SJSA1 (cell line): ENCODE measurements at regions not wholly inside any gene's neighbourhood (a gene's known extent, or its start where the extent isn't known, plus 50 kb on each side); places are given as distances from the start of the nearest gene placed in this dataset.
"Not testable (repeated sequence)": the region's sequence is repeated elsewhere in the genome, so short reads cannot be mapped to it uniquely, and the experiment has no call there.

Experiments
- DNase-seq, 2 experiments: peaks; one replicate each; pipeline ENCODE4 v3.0.0-alpha.2; 2015 to 2020; ENCODE audit warnings: low spot score in 2 of 2, low read depth in 1 of 2
- H3K27ac ChIP-seq: fragments of 250-450 bp; sonication (Bioruptor Pico); 2 replicates; pipeline ENCODE4 v1.5.1; 2020; ENCODE audit warnings: mild to moderate bottlenecking, moderate library complexity
- H3K27me3 ChIP-seq: fragments of 250-450 bp; sonication (Bioruptor Pico); replicated peaks from 2 replicates; pipeline ENCODE4 v1.5.1; 2020; ENCODE audit warnings: mild to moderate bottlenecking, moderate library complexity
- H3K36me3 ChIP-seq: fragments of 250-450 bp; sonication (Bioruptor Pico); 2 replicates; pipeline ENCODE4 v1.5.1; 2020; ENCODE audit warnings: mild to moderate bottlenecking
- H3K4me1 ChIP-seq: fragments of 250-450 bp; sonication (Bioruptor Pico); replicated peaks from 2 replicates; pipeline ENCODE4 v1.6.1; 2021; ENCODE audit warnings: mild to moderate bottlenecking
- H3K4me3 ChIP-seq: fragments of 250-450 bp; sonication (Bioruptor Pico); 2 replicates; pipeline ENCODE4 v1.5.1; 2020; ENCODE audit warnings: mild to moderate bottlenecking
- H3K9me3 ChIP-seq: fragments of 250-450 bp; sonication (Bioruptor Pico); replicated peaks from 2 replicates; pipeline ENCODE4 v1.5.1; 2020; ENCODE audit warnings: mild to moderate bottlenecking

- H3K27me3 ChIP-seq: no peaks in the 10 kb centered on the region
- H3K4me3 ChIP-seq: no peak overlapping the region
- no peak overlapping the region for H3K27ac ChIP-seq
- no peaks in the 10 kb centered on the region for H3K9me3 ChIP-seq
- no peak for DNase-seq
- H3K4me1 ChIP-seq: peaks cover 7% of the 10 kb centered on the region; the same call in 1 of the 2 replicates
- H3K36me3 ChIP-seq: no peaks in the 10 kb centered on the region
Measured at GRCh38 chr6:121616406-121616805, 181.0 kb downstream of the GJA1 start.

- H3K4me3 ChIP-seq: no peak overlapping the region
- peaks cover 6% of the 10 kb centered on the region; the same call in 1 of the 2 replicates for H3K4me1 ChIP-seq
- H3K27ac ChIP-seq: no peak overlapping the region
- no peaks in the 10 kb centered on the region for H3K9me3 ChIP-seq
- H3K27me3 ChIP-seq: no peaks in the 10 kb centered on the region
- no peak for DNase-seq
- no peaks in the 10 kb centered on the region for H3K36me3 ChIP-seq
Measured at GRCh38 chr6:121617388-121617787, 181.9 kb downstream of the GJA1 start.

DNA sequence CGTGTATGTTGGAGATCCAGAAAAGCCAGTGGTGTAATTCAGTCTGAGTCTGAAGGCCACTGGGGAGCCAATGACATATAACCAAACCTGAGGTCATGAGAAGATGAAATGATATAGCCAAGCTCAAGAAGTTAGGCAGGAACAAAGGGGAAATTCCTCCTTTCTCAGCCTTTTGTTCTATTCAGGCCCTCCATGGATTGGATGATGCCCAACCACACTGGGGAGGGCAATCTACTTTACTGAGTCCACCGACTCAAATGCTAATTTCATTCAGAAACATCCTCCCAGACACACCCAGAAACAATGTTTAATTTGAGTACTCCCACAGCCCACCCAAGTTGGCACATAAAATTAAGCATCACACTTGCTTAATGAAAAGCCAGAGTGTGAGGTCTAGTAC lies 183.6 kb downstream of the GJA1 start:
- Histone ChIP-seq H3K4me3 (no peak overlapping the region), H3K9me3 (no peaks in the 10 kb centered on the region), H3K36me3 (no peaks in the 10 kb centered on the region), H3K27me3 (no peaks in the 10 kb centered on the region), H3K27ac (no peak overlapping the region), H3K4me1 (no peaks in the 10 kb centered on the region)
- DNase-seq: no peak

GRCh38 chr6:121619987-121620740 lies 184.7 kb downstream of the GJA1 start:
- DNase-seq: no peak
- no peaks in the 10 kb centered on the region for H3K36me3 ChIP-seq
- H3K27ac ChIP-seq: no peak overlapping the region
- no peaks in the 10 kb centered on the region for H3K4me1 ChIP-seq
- no peaks in the 10 kb centered on the region for H3K27me3 ChIP-seq
- H3K4me3 ChIP-seq: no peak overlapping the region
- no peaks in the 10 kb centered on the region for H3K9me3 ChIP-seq

- Histone ChIP-seq H3K27ac (no peak overlapping the region), H3K9me3 (no peaks in the 10 kb centered on the region), H3K27me3 (no peaks in the 10 kb centered on the region), H3K36me3 (no peaks in the 10 kb centered on the region), H3K4me3 (no peak overlapping the region), H3K4me1 (no peaks in the 10 kb centered on the region)
- DNase-seq: no peak
Measured at GRCh38 chr6:121627761-121628160, 192.3 kb downstream of the GJA1 start.

- no peaks in the 10 kb centered on the region for H3K4me1 ChIP-seq
- H3K27ac ChIP-seq: no peak overlapping the region
- no peak overlapping the region for H3K4me3 ChIP-seq
- no peak for DNase-seq
- H3K9me3 ChIP-seq: no peaks in the 10 kb centered on the region; the same call in 1 of the 2 replicates
- H3K36me3 ChIP-seq: no peaks in the 10 kb centered on the region
- H3K27me3 ChIP-seq: no peaks in the 10 kb centered on the region
Measured at GRCh38 chr6:121630716-121631115, 195.3 kb downstream of the GJA1 start.

DNA sequence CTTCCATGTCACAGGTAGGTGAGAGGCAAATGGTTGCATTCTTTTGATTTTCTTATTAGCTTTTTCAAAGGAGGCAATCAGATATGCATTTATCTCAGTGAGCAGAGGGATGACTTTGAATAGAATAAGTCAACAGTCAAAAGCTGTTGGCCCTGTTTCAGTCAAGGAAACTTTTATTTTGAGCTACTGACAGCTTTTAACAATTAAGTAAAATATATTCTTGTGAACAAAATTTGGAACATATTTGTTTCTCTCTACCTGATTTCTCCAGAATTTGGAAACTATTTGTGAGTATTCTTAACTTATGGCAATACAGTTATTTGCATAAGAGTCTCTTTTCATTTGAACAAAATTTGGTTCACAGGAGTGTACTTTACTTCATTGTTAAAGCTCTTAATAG lies 196.3 kb downstream of the GJA1 start:
- H3K27me3 ChIP-seq: not testable (repeated sequence)

DNA sequence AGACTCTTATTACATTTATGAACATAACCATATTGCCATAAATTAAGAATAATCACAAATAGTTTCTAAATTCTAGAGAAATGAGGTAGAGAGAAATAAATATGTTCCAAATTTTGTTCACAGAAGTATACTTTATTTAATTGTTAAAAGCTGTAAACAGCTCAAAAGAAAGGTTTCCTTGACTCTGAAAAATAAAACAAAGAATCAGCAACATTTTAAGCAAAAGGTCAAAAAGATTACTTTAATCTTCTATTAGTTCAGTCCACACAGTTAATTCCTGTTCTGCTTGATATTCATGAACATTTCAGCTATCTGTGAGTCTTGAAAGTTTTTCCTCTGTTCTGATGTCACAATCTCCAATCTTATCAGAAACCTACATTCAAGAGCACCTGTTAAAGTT lies 197.9 kb downstream of the GJA1 start:
- DNase-seq: no peak
- Histone ChIP-seq H3K9me3 (no peaks in the 10 kb centered on the region; the same call in 1 of the 2 replicates), H3K4me1 (no peaks in the 10 kb centered on the region), H3K4me3 (no peak overlapping the region), H3K27me3 (no peaks in the 10 kb centered on the region), H3K27ac (no peak overlapping the region), H3K36me3 (no peaks in the 10 kb centered on the region)

More for the DNA sequence above, 196.3 kb downstream of the GJA1 start:
- H3K4me1 ChIP-seq, H3K27ac ChIP-seq, DNase-seq, H3K9me3 ChIP-seq, H3K36me3 ChIP-seq, H3K4me3 ChIP-seq: not testable (repeated sequence)

DNA sequence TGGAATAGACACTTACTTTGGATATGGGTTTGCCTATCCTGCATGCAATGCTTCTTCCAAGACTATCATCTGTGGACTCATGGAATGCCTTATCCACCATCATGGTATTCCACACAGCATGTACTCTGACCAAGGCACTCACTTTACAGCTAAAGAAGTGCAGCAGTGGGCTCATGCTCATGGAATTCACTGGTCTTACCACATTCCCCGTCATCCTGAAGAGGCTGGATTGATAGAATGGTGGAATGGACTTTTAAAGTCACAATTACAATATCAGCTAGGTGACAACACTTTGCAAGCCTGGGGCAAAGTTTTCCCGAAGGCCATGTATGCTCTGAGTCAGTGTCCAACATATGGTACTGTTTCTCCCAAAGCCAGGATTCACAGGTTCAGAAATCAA lies 199.1 kb downstream of the GJA1 start:
- not testable (repeated sequence) for H3K36me3 ChIP-seq, H3K9me3 ChIP-seq, H3K27me3 ChIP-seq, H3K27ac ChIP-seq, H3K4me1 ChIP-seq, DNase-seq, H3K4me3 ChIP-seq

GRCh38 chr6:121635355-121635754 lies 199.9 kb downstream of the GJA1 start:
- Histone ChIP-seq H3K9me3 (no peaks in the 10 kb centered on the region; the same call in 1 of the 2 replicates), H3K36me3 (no peaks in the 10 kb centered on the region), H3K4me3 (no peak overlapping the region), H3K27ac (no peak overlapping the region), H3K27me3 (no peaks in the 10 kb centered on the region), H3K4me1 (no peaks in the 10 kb centered on the region)
- no peak for DNase-seq

DNA sequence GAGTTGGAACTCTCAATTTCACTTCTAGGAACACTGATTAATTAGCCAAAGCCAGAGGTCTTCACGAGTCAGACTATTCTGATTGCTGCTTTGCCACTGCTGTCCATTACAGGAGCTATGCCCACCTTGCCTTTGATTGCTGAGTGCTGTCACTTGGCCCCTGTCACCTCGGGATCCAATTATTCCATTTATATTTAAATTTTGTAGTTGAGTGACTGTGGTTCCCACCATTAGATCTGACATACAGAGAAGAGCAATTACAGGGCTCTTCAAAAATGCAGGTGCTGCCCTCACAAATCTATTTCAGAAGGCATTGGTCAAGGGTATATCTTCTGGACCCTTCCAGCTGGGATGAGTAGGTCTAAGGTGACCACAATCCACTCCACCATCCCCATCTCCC lies 200.8 kb downstream of the GJA1 start:
- not testable (repeated sequence) for H3K4me3 ChIP-seq, H3K27ac ChIP-seq, H3K9me3 ChIP-seq, H3K27me3 ChIP-seq, H3K36me3 ChIP-seq, H3K4me1 ChIP-seq, DNase-seq

GRCh38 chr6:121639021-121639420 lies 203.6 kb downstream of the GJA1 start:
- no peaks in the 10 kb centered on the region for H3K36me3 ChIP-seq

DNA sequence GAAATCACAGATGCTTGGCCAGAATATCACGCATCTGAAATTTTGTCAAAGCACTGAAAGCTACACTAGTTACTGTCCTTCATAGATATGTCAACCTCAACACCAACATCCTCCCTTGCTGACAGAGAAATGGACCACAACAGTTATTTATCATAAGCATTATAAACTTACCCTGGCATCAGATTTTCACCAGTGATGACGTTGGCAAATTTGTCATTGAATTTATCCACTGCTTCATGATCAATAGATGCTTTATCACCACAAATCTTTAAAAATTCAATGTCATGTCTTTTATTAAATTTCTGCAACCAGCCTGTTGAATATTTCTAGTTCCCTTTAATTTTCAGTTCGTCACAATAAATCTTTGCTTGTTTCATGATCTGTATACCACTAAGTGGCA lies 205.7 kb downstream of the GJA1 start:
- peaks cover 5% of the 10 kb centered on the region; the same call in 1 of the 2 replicates for H3K4me1 ChIP-seq
- no peak for DNase-seq
- no peaks in the 10 kb centered on the region for H3K36me3 ChIP-seq

More at GRCh38 chr6:121639021-121639420, 203.6 kb downstream of the GJA1 start:
- Histone ChIP-seq H3K4me1 (no peaks in the 10 kb centered on the region), H3K4me3 (no peak overlapping the region), H3K27me3 (no peaks in the 10 kb centered on the region), H3K9me3 (no peaks in the 10 kb centered on the region; the same call in 1 of the 2 replicates), H3K27ac (no peak overlapping the region)
- DNase-seq: no peak

DNA sequence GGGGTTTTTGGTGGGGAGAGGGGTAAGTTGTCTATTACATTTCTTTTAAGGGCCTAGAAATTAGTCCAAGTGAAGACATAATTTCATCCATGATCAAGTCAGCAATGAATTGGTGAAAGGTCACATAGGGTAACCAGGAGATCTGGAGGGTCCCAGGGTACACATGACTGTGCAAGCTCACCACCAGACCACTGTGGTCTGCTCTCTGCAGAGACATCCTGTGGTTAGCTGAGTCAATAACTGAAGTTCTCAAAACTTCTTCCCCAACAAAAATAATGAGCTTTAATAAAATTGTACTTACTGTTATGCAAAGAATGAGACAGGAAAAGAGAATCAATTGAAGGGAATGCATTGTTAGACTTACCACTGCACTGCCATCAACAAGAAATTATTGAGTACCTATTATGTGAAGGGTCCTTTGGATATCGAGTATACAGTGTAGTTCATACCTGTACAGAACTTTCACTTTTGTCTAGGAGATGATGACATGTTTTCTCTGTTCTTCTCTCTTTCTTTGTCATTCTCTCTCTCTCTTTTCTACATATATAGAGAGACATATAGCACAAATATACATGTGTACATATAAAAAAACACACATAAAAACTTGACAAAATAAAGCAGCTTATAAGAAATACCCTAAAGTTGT lies 209.8 kb downstream of the GJA1 start:
- no peak for DNase-seq
- Histone ChIP-seq H3K4me3 (no peak overlapping the region), H3K27me3 (no peaks in the 10 kb centered on the region), H3K9me3 (no peaks in the 10 kb centered on the region), H3K36me3 (no peaks in the 10 kb centered on the region), H3K27ac (no peak overlapping the region), H3K4me1 (peaks cover 10% of the 10 kb centered on the region)

More for the DNA sequence above, 205.7 kb downstream of the GJA1 start:
- H3K9me3 ChIP-seq: no peaks in the 10 kb centered on the region
- H3K4me3 ChIP-seq: no peak overlapping the region
- no peak overlapping the region for H3K27ac ChIP-seq
- no peaks in the 10 kb centered on the region for H3K27me3 ChIP-seq
